HCEC 1CT (cell line): ENCODE measurements at regions not wholly inside any gene's neighbourhood (a gene's known extent, or its start where the extent isn't known, plus 50 kb on each side); places are given as distances from the start of the nearest gene placed in this dataset.

Experiments
- DNase-seq: peaks from one replicate; pipeline ENCODE4 v3.0.0-alpha.2; 2017

DNA sequence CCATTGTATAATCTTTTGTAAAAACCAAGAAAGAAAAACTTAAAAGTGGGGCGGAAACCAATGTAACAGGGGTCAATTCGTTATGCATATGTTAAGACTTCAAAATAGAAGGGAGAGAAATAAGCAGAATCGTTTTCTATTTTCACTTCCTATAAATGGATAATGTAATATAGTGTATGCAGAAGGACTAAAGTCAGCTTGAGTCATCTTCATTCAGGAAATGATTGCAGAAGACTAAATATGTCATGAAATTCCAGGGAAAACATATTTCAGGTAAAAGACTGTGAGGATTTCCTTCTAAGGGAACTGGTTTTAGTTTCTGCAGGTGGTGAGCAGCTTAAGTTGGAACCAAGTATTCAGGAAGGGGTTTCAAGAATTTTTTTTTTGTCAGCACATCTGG lies 753.3 kb downstream of the IRX1 start:
- DNase-seq: no peak

DNA sequence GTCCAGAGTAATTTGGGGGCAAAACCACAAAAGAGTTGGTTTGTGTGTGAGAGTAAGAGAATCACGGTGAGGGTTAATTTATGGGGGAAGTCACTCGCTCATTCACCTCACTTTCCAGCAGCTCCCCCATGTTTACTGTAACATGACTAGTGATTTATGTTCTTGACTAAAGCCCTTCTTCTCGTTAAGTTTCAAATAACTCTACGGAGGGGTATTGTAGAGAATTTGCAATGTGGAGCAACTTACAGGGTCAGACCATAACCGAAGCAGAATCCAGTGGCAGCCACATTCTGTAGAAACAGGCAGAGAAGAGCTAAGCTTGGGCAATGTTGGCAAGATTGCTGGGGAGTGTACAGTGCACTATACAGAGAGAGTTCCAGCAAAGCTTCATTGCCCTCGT lies 760.6 kb downstream of the IRX1 start:
- no peak for DNase-seq

DNA sequence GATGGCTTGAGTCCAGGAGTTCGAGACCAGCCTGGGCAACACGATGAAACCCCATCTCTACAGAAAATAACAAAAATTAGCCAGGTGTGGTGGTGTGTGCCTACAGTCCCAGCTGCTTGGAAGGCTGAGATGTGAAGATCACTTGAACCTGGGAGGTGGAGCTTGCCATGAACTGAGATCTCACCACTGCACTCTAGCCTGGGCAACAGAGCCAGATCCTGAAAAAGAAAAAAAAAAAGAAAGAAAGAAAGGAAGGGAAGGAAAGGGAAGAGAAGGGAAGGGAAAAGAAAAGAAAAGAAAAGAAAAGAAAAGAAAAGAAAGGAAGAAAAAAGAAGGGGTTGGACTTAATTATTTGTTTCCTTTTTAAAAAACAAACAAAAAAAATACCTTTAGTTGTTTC lies 764.2 kb downstream of the IRX1 start:
- no peak for DNase-seq

DNA sequence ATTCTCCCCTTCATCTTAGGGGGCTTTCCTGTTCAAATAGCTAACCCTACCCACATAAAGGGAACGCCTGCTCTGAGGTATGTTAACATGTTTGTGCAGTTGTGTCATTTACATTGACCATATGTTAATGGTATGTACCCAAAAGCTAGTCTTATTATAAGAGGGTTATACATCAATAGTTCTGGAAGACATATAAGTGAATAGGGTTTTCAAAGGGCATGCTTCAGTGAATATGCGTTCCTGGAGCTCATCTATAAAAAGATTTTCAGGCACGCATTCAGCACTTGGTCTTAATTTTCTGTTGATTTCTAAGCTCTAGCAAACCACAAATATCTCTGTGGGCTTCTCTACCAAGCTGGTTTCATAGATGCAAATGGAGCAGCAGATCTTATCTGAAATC lies 766.1 kb downstream of the IRX1 start:
- no peak for DNase-seq

DNA sequence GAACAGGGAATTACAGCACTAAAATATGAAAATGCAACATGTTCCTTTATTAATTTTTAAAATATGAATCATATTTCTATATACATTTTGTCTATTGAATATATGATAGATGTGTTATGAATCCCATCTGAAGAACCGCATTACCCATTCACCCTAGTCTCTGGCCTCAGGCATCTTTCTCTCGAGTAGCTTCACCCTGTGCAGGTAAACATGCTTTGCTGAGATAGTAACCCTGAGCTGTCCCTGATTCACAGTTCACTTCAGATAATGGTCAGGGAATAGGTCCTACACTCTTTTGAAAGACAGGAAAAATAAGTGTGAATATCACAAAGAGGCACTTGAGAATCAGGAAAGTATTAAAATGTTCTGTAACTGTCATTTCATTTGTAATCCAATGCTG lies 766.8 kb downstream of the IRX1 start:
- no peak for DNase-seq

DNA sequence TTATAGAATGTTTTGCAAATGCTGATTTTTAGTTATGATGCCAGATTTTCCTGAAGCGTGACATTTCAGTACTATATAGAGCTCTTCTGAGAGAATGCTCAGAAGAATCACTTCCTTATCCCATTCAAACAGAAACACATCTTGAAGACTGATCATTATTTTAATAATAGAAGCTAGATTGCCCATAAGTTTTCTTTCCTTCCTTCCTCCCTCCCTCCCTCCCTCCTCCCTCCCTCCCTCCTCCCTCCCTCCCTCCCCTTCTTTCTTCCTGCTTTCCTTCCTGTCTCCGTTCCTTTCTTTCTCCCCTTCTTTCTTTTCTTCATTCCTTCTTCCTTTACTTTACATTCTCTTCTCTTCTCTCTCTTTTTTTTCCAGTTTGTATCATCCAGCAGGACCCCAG lies 767.4 kb downstream of the IRX1 start:
- DNase-seq: no peak

DNA sequence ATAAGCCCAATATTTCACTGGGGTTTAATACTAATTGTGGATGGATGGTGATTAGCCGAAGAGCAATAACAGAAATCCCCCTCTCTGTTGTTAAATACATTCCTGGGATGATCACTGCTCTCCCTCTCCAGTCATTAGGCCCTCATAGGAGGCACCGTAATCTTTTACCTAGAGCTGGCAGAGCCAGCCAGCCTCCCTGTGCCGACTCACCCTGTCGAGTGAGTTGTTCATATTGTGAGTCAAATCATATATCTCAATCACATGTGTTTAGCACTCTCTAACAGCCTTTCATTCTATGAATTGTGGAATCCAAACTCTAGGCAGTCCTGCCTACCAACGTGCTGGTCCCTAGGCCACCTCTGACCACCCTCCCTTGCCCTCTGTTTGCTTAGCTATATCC lies 771.0 kb downstream of the IRX1 start:
- DNase-seq: no peak

DNA sequence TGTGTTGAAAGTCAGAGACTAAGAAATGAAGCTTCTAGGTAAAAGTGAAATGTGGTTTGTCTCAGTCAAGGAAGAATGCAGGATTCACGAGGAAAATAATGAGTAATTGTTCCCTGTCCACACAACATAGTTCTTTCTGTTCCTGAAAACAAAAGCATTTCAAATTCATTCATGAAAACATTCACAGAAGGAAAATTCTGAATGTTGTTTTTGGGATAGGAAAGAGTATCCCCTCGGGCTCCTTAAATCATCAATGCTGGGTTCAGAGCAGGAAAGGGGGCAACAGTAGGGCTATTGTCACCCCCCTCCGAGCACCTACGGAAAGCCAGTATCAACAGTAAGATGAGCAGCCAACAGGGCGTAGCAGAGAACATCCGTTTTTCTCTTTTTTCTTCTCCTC lies 769.9 kb upstream of the ADAMTS16 start:
- DNase-seq: no peak

DNA sequence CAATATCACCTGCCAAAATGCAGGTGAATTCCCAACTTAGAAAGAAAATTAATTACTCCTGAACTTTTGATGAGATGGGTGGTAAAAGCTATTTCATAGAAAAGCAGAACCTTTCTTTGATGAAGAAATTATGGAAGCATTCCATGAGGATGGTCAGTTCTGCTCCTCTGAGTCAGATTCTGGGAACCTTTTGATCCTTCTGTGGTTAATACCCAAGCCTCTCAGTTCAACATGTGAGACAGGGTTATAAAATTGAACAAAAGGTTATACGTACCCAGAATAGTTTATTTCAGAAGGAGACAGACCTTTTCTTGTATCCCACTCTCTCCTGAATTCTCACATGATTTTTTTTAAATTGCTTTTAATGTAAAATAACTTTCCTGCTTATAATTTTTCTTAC lies 767.6 kb upstream of the ADAMTS16 start:
- DNase-seq: no peak

DNA sequence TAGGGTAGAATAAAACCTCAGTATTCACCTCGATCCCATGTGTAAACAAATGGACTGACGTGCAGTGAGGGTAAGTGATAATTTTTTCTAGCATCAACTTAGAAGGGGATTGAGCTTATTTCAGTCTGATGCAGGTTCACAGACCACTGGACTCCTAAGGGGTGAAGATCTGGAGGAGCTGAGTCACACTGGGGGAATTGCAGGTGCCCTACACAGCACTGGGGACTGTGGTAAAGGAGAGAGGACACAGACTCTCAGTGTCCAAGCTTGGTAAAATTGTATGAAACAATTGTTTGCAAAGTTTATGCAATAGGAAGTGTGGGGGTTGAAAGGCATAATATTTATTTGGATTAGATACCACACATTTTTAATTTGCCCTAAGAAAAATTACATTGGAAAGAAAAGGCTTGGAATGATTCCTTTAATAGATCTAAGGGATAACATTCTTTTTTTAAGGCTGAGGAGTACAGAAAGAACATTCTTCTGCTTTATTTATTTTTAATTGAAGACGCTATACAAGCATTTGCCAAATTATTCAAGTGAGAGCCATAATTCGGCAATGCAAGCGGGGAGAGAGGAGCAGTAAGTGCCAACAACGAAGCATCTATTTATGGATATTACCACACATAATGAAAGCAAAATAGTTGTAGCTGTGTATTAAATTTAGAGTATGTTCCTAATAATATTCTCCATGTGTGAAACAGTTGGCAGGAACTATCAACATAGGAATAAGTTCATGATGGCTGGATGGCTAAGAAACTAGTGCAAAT lies 766.9 kb upstream of the ADAMTS16 start:
- no peak for DNase-seq

DNA sequence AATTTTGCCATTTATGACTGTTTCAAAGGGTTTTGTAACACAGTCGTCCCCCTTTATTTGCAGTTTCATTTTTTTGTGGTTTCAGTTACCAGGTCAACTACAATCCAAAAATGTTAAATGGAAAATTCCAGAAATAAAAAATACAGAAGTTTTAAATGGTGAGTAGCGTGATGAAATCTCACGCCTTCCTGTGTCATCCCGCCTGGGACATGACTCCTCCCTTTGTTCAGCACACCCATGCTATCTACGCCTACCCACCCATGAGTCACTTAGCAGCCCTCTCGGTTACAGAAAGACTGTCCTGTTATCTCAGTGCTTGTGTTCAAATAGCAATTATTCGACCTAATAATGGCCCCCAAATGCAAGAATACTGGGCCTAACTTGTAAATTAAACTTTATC lies 765.3 kb upstream of the ADAMTS16 start:
- no peak for DNase-seq

DNA sequence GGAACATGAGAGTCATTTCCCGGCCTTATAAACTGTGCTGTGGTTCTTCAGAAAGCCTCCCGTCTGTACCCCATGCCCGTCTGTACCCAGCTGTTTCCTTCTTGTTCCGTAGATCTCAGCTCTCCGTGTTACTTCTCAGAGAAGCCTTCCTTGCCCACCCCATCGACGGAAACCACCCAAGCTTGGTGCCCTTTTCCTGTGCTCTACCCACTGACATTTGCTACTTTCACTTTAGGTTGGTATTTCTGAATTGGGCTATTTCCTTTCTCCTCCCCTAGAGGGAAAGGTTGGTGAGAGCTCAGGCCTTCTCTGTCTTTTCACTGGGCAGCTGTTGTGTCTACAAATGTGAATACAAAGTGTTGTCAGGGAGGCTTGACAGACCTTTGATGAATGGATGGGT lies 764.5 kb upstream of the ADAMTS16 start:
- no peak for DNase-seq

DNA sequence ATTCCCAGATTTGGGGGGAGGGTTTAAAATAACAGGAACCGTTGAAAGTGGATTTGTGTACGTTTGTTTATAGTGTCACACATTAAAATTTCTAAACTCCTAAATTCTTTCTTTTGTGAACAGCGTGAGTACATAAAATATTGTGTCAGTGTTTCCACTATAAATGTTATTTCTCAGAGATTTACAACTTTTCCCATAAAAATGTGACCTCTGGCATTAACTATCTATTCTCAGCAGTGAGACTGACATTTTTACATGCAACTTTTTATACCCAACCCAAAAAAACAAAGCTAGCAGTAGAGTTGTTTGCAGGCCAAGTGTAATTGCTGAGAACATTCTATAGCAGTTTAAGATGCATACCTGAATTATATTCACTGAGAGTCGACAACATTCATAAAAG lies 757.0 kb upstream of the ADAMTS16 start:
- no peak for DNase-seq

DNA sequence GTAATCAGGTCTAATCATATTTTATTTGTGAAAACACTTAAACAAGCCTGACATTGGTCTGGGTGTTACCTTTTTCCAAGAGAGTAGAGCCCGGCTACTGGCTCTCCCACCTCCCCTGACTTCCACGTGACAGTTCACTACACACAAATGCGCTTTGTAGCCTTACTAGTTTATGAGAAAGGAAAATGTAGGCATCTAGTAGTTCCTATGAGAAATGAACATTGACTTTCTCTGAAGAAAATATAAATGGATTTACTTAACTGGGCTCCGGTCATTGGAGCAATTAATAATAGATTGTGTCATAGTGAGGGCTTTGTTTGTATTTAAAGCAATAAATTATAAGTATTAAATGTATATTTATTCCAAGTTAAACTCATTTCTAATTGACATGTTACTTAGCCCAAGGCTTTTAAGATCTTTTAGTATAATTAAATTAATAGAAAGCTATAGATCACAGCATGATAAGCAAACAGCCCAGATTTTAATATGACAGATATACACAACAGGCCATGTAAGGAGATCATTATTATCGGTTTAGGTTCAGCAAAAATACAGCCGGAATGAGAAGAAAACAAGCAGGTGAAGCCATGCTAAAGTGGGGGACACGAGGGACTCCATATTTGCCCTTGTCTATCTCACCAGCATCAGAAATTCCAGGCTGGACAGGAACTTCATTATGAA lies 756.5 kb upstream of the ADAMTS16 start:
- no peak for DNase-seq

DNA sequence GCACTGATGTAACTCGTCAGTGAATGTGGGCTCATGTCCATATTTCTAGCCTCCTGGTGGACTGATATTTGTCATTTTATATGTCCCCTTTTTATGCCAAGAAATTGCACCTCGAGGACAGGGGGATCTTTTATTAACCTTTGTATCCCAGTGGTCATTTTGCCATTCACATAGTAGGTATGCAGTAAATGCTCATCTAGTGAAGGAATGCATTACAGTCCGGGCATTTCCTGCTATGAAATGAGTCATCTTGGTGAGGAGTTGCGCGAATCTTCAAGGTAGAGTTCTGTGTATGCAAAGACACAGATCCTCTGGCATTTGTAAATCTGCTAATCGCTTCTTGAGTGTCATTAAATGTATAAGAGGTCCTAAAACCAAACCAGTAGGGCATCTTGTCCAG lies 755.5 kb upstream of the ADAMTS16 start:
- no peak for DNase-seq

DNA sequence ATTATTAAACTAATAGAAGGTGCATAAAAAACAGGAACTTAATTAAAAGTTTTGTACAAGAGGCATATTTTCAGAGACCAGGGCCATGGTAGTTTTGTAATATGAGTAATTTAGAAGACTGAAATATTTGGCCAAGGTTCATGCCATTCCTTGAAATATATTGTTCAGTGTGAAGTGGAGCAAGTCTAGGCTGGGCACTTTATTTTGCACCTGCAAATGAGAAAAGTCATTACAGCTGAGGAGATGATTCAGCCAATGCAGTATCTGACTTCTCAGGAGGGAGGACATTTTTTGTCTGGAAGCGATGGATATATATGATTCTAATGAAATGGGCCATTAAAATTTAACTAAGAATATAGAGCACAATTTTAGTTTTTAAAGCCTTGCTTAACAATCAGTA lies 754.0 kb upstream of the ADAMTS16 start:
- no peak for DNase-seq

DNA sequence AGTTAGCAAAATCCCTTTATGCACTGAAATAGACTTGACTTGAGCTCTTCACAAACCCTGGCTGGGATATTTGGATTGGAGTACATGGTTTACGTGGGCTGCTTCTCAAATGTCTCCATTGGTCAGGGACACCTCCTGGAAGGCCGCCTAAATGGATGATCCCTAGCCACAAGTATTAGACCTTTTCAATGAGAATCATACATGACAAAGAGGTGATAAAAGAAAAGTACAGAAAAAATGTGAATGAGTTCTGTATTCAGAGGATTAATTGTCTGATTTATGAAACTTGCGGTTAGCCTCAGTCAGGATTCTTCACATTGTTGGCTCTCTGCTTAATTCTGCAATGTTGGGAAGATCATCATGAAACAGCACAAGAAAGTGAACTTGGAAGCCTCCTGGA lies 752.8 kb upstream of the ADAMTS16 start:
- no peak for DNase-seq

DNA sequence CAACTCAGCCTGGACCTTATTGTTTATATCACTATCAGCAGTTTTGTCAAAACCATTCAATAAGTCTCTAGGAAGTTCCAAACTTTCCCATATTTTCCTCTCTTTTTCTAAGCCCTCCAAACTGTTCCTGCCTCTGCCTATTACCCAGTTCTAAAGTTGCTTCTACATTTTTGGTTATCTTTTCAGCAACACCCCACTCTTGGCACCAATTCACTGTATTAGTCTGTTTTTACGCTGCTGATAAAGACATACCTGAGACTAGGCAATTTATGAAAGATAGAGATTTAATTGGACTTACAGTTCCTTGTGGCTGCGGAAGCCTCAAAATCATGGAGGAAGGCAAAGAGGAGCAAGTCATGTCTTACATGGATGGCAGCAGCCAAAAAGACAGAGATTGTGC lies 744.4 kb upstream of the ADAMTS16 start:
- no peak for DNase-seq

DNA sequence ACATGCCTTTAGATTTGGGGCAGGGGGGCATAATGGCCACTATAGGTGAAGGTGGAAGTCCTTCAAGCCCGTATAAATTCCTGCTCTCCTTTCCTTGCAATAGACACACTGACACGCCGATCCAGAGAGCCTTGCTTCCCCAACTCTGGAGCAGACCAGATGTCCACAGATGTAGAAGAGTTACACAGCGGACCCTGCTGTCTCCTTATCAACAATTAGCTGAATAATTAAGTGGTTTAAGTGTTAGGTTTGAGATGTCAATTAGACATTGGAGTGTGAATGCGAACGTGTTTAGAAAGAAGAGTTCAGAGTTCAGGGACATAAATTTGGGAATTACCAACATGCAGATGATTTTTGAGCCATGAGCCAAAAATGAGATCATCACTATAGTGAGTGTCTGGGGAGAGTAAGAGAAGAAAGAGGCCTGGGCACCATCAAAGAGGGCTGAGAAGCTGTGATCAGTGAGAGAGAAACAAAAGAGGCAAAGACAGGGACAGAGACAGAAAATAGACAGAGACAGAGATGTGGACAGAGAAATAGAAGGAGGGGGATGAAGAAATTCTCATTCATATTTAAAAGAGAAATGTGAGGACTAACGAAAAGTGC lies 734.4 kb upstream of the ADAMTS16 start:
- DNase-seq: no peak

DNA sequence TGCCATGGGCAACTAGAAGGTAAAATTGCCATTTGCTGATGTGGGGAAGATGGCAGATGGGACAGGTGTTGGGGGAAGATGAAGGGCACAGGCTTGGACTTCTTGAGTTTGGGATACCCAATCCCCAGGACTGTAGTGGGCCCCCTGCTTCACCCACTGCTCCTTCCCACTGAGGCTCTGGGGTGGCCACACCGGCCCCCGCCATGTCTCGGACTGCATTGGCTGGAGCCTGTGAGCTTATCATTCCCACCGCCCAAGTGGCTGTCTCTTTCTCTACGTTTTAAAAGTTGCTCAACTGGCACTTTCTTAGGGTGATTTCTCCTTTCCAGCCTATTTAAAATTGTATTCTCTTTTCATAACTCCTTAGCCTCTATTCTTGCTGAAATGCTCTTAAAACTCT lies 730.0 kb upstream of the ADAMTS16 start:
- no peak for DNase-seq

DNA sequence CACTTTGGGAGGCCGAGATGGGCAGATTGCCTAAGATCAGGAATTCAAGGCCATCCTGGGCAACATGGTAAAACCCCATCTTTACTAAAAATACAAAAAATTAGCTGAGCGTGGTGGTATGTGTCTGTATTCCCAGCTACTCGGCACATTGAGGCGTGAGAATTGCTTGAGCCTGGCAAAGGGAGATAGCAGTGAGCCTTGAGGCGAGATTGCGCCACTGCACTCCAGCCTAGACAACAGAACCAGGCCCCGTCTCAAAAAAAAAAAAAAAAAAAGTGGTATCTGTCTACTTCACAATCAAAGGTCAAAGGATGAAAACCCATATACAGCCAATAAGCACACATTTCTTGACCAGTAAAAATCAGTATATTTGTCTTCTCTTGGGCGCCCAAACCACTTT lies 728.5 kb upstream of the ADAMTS16 start:
- DNase-seq: no peak

DNA sequence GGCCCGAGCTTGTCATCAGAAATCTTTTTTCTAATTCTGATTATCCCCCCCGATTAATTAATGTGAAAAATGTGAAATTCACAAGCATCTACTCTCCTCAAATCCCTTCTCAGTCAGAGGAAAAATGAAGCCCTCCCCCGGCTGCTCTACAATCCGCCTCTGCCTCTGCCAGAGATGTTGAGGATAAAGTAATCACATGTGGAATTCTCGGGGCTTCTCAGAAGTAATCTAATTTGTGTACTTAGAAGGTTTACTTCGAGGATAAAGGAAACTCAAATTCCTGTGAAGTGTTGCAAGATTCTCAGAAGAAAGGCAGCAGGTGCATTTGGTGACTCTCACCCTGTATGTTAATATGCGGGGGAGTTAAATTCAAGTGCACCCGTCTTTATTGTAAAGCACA lies 726.1 kb upstream of the ADAMTS16 start:
- no peak for DNase-seq

DNA sequence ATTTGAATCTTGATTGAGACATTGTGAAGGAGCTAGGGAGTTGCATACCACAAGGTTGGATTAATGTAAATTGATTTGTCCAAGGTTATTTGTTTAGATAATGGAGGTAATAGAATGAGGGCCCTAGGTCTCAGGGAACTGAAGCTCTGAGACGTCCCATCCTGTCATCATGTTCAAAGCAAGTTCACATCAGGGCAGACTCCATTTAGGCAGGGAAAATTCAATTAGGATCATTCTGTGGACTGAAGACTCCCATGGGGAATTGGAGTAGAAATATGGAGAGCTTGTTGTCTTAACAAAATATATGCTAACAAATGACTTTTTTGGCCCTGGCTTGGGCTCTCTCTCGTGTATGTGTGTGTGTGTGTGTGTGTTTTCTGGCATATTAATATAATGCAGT lies 722.0 kb upstream of the ADAMTS16 start:
- no peak for DNase-seq

DNA sequence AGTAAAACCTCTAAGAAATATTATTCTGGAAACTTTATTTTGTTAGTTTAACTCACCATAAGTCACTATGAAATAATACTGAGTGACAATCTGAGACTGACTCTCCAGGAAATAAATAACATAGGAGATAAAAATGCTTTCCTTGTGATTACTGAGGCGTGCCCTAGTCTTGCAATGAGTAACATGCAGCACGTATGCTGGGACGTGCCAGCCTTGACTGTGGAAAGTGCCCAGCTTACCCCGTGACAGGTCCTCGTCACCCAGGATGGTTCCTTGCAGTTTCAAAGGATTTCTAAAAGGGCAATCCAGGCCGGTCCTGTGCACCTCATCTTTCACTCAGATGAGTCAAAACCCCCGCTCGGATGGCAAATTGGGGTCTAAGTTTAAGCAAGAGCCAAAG lies 720.8 kb upstream of the ADAMTS16 start:
- no peak for DNase-seq

DNA sequence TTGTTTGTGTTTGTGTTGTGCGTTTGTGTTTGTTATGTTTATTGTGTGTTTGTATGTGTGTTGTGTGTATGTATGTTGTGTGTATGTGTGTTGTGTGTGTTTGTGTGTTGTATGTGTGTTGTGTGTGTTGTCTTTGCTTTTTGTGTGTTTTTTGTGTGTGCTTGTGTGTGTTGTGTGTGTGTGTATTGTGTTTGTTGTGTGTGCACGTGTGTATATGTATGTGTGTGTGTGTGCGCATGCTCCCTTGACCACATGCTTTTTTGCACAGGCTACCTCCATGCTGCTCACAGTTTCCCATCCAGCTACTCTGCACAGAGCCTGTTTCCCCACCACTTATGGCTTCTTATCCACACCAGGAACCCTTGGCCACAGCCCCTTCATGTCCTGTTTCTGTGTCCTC lies 720.0 kb upstream of the ADAMTS16 start:
- DNase-seq: no peak
